ENCODE measurements at regions not wholly inside any gene's neighbourhood (a gene's known extent, or its start where the extent isn't known, plus 50 kb on each side); places are given as distances from the start of the nearest gene placed in this dataset.

GRCh38 chr7:131208777-131209176 lies 118.9 kb upstream of the MKLN1 start:
- no peak overlapping the region for H3K27ac ChIP-seq (ENCODE audit: control insufficient read depth, insufficient read depth, low read length)
- DNase-seq (ENCODE audit: low read depth, low spot score) (no peak), FAIRE-seq (no peak)
- H4K20me1 ChIP-seq (ENCODE audit: control insufficient read depth, extremely low read depth, insufficient read depth, low read length) = no peaks in the 10 kb centered on the region
- no peaks in the 10 kb centered on the region for H3K36me3 ChIP-seq (ENCODE audit: control insufficient read depth in 2 of 2, extremely low read depth in 1 of 2, insufficient read depth in 2 of 2, low read length in 2 of 2)
- no peaks in the 10 kb centered on the region for H3K79me2 ChIP-seq (ENCODE audit: control insufficient read depth, insufficient read depth, low read length)
- no peak overlapping the region for H2AFZ ChIP-seq (ENCODE audit: control insufficient read depth, low read length)
- H3K4me3 ChIP-seq (ENCODE audit: control insufficient read depth in 2 of 3, extremely low read depth in 1 of 3, insufficient read depth in 2 of 3, low read depth in 1 of 3, low read length in 3 of 3) = no peak overlapping the region
- H3K9ac ChIP-seq (ENCODE audit: control insufficient read depth, extremely low read depth, insufficient read depth, low read length) = no peak overlapping the region
- no peaks in the 10 kb centered on the region for H3K4me1 ChIP-seq (ENCODE audit: control insufficient read depth, extremely low read depth, insufficient read depth, low read length)
- TF ChIP-seq EZH2 (IDR thresholded peaks at IDR 0.05; ENCODE audit: low read length) = no peak
- TF ChIP-seq CTCF (optimal IDR thresholded peaks at IDR 0.05 in 1 of 3, IDR thresholded peaks at IDR 0.05 in 1 of 3, conservative IDR thresholded peaks at IDR 0.05 in 1 of 3; ENCODE audit: extremely low read depth in 1 of 3, insufficient read depth in 2 of 3, low read length in 3 of 3) = no peak
- H3K4me2 ChIP-seq (ENCODE audit: control insufficient read depth, extremely low read depth, insufficient read depth, low read depth, low read length) = no peak overlapping the region
- no peaks in the 10 kb centered on the region for H3K9me3 ChIP-seq (ENCODE audit: control insufficient read depth, low read depth, low read length)
- no peaks in the 10 kb centered on the region for H3K27me3 ChIP-seq (ENCODE audit: control insufficient read depth, extremely low read depth, insufficient read depth, low read length)
- H3K9me1 ChIP-seq (ENCODE audit: control insufficient read depth, extremely low read depth, insufficient read depth, low read length) = no peaks in the 10 kb centered on the region
- dilution Hi-C loops (cut with MboI; ENCODE audit: extremely low pct_ligation_motif_present, low sequenced_read_pairs) = no loop called here

- no peak for DNase-seq (ENCODE audit: low read depth, low spot score)
- no peak for FAIRE-seq
- no peaks in the 10 kb centered on the region for H3K27me3 ChIP-seq (ENCODE audit: control insufficient read depth, extremely low read depth, insufficient read depth, low read length)
- H3K79me2 ChIP-seq (ENCODE audit: control insufficient read depth, insufficient read depth, low read length) = no peaks in the 10 kb centered on the region
- dilution Hi-C loops (cut with MboI; ENCODE audit: extremely low pct_ligation_motif_present, low sequenced_read_pairs) = no loop called here
- no peak overlapping the region for H3K27ac ChIP-seq (ENCODE audit: control insufficient read depth, insufficient read depth, low read length)
- H3K4me1 ChIP-seq (ENCODE audit: control insufficient read depth, extremely low read depth, insufficient read depth, low read length) = no peaks in the 10 kb centered on the region
- no peaks in the 10 kb centered on the region for H3K9me1 ChIP-seq (ENCODE audit: control insufficient read depth, extremely low read depth, insufficient read depth, low read length)
- H2AFZ ChIP-seq (ENCODE audit: control insufficient read depth, low read length) = no peak overlapping the region
- H3K9ac ChIP-seq (ENCODE audit: control insufficient read depth, extremely low read depth, insufficient read depth, low read length) = no peak overlapping the region
- H3K36me3 ChIP-seq (ENCODE audit: control insufficient read depth in 2 of 2, extremely low read depth in 1 of 2, insufficient read depth in 2 of 2, low read length in 2 of 2) = no peaks in the 10 kb centered on the region
- no peaks in the 10 kb centered on the region for H4K20me1 ChIP-seq (ENCODE audit: control insufficient read depth, extremely low read depth, insufficient read depth, low read length)
- H3K4me2 ChIP-seq (ENCODE audit: control insufficient read depth, extremely low read depth, insufficient read depth, low read depth, low read length) = no peak overlapping the region
- H3K4me3 ChIP-seq (ENCODE audit: control insufficient read depth in 2 of 3, extremely low read depth in 1 of 3, insufficient read depth in 2 of 3, low read depth in 1 of 3, low read length in 3 of 3) = no peak overlapping the region
- TF ChIP-seq CTCF (optimal IDR thresholded peaks at IDR 0.05 in 1 of 3, IDR thresholded peaks at IDR 0.05 in 1 of 3, conservative IDR thresholded peaks at IDR 0.05 in 1 of 3; ENCODE audit: extremely low read depth in 1 of 3, insufficient read depth in 2 of 3, low read length in 3 of 3) (no peak), EZH2 (IDR thresholded peaks at IDR 0.05; ENCODE audit: low read length) (no peak)
- no peaks in the 10 kb centered on the region for H3K9me3 ChIP-seq (ENCODE audit: control insufficient read depth, low read depth, low read length)
Observed at GRCh38 chr7:131210618-131211017, 117.1 kb upstream of the MKLN1 start.

All from keratinocyte (primary cell).